SK-N-SH treated with all-trans-retinoic acid at 6 μM for 48 hours (cell line): ENCODE measurements at regions not wholly inside any gene's neighbourhood (a gene's known extent, or its start where the extent isn't known, plus 50 kb on each side); places are given as distances from the start of the nearest gene placed in this dataset.

Source experiments
- ATAC-seq: fragments of 200-7000 bp; cut with Tn5 transposase; 3 replicates; pipeline ENCODE4 v1.9.1; 2020; ENCODE audit warnings: mild to moderate bottlenecking, moderate library complexity
- ARNTL ChIP-seq: fragments of 450-650 bp; formaldehyde crosslinking; IDR thresholded peaks from 2 replicates; pipeline ENCODE4 v1.5.0; 2020; ENCODE audit warnings: low read depth, mild to moderate bottlenecking, moderate library complexity, borderline replicate concordance
- BACH2 ChIP-seq: fragments of 250-450 bp; sonication (Bioruptor Pico); IDR thresholded peaks from 2 replicates; pipeline ENCODE4 v1.9.0; 2021; ENCODE audit warnings: mild to moderate bottlenecking, borderline replicate concordance
- CREB5 ChIP-seq: fragments of 250-450 bp; sonication (Bioruptor Pico); IDR thresholded peaks from 2 replicates; pipeline ENCODE4 v1.5.1; 2020; ENCODE audit warnings: low read depth, mild to moderate bottlenecking, moderate library complexity
- CSRNP3 ChIP-seq: fragments of 250-450 bp; sonication (Bioruptor Pico); IDR thresholded peaks from 2 replicates; pipeline ENCODE4 v1.5.1; 2021; ENCODE audit warnings: mild to moderate bottlenecking, moderate library complexity
- ESRRG ChIP-seq: fragments of 250-450 bp; sonication (Bioruptor Pico); IDR thresholded peaks from 2 replicates; pipeline ENCODE4 v1.6.1; 2021; ENCODE audit warnings: mild to moderate bottlenecking
- GLIS3 ChIP-seq: fragments of 250-450 bp; sonication (Bioruptor Pico); IDR thresholded peaks from 2 replicates; pipeline ENCODE4 v1.5.0; 2020; ENCODE audit warnings: mild to moderate bottlenecking, moderate library complexity
- ISL1 ChIP-seq: fragments of 250-450 bp; sonication (Bioruptor Pico); IDR thresholded peaks from 2 replicates; pipeline ENCODE4 v2.1.2; 2022; ENCODE audit warnings: mild to moderate bottlenecking, moderate library complexity
- OSR1 ChIP-seq: fragments of 250-450 bp; sonication (Bioruptor Pico); IDR thresholded peaks from 2 replicates; pipeline ENCODE4 v1.8.0; 2022; ENCODE audit warnings: moderate library complexity, mild to moderate bottlenecking, inconsistent platforms
- POU6F1 ChIP-seq: fragments of 250-450 bp; sonication (Bioruptor Pico); IDR thresholded peaks from 2 replicates; pipeline ENCODE4 v1.8.0; 2021; ENCODE audit warnings: low read depth, mild to moderate bottlenecking, moderate library complexity, borderline replicate concordance
- PPARA ChIP-seq: fragments of 250-450 bp; sonication (Bioruptor Pico); IDR thresholded peaks from 2 replicates; pipeline ENCODE4 v1.5.0; 2020; ENCODE audit warnings: mild to moderate bottlenecking, borderline replicate concordance
- RARB ChIP-seq: fragments of 250-450 bp; sonication (Bioruptor Pico); IDR thresholded peaks from 2 replicates; pipeline ENCODE4 v1.8.0; 2021; ENCODE audit warnings: mild to moderate bottlenecking, moderate library complexity
- SNAI2 ChIP-seq: fragments of 250-450 bp; sonication (Bioruptor Pico); IDR thresholded peaks from 2 replicates; pipeline ENCODE4 v1.5.0; 2020; ENCODE audit warnings: mild to moderate bottlenecking, moderate library complexity
- TCF4 ChIP-seq: fragments of 250-450 bp; sonication (Bioruptor Pico); IDR thresholded peaks from 2 replicates; pipeline ENCODE4 v1.8.0; 2021; ENCODE audit warnings: mild to moderate bottlenecking, moderate library complexity, borderline replicate concordance
- TOX ChIP-seq: fragments of 250-450 bp; sonication (Bioruptor Pico); IDR thresholded peaks from 2 replicates; pipeline ENCODE4 v1.8.0; 2021; ENCODE audit warnings: mild to moderate bottlenecking, moderate library complexity, borderline replicate concordance
- TSHZ2 ChIP-seq: fragments of 250-450 bp; sonication (Bioruptor Pico); IDR thresholded peaks from 2 replicates; pipeline ENCODE4 v1.5.0; 2020; ENCODE audit warnings: mild to moderate bottlenecking, moderate library complexity
- ZFP3 ChIP-seq: fragments of 250-450 bp; sonication (Bioruptor Pico); IDR thresholded peaks from 2 replicates; pipeline ENCODE4 v1.5.0; 2020; ENCODE audit warnings: mild to moderate bottlenecking, moderate library complexity
- ZFP30 ChIP-seq: fragments of 450-650 bp; formaldehyde crosslinking; IDR thresholded peaks from 2 replicates; pipeline ENCODE4 v1.5.0; 2022; ENCODE audit warnings: mild to moderate bottlenecking, moderate library complexity
- ZNF565 ChIP-seq: fragments of 450-650 bp; formaldehyde crosslinking; conservative IDR thresholded peaks from 2 replicates; pipeline ENCODE4 v1.5.0; 2020; ENCODE audit warnings: low read depth, mild to moderate bottlenecking, moderate library complexity
- ZNF70 ChIP-seq: fragments of 450-650 bp; formaldehyde crosslinking; IDR thresholded peaks from 2 replicates; pipeline ENCODE4 v1.5.0; 2020; ENCODE audit warnings: mild to moderate bottlenecking, moderate library complexity
- ZNF8 ChIP-seq: fragments of 450-650 bp; formaldehyde crosslinking; IDR thresholded peaks from 2 replicates; pipeline ENCODE4 v1.5.0; 2020; ENCODE audit warnings: mild to moderate bottlenecking, moderate library complexity

GRCh38 chr1:71228241-71228640 lies 147.4 kb upstream of the ZRANB2 start:
- TF ChIP-seq ESRRG (CRISPR knock-in tag) = no peak
- no peak for TF ChIP-seq ZFP30
- no peak for TF ChIP-seq PPARA
- no peak for ATAC-seq

- ATAC-seq = no peak
- TF ChIP-seq TOX (no peak), ZNF70 (CRISPR knock-in tag) (no peak), CSRNP3 (CRISPR knock-in tag) (no peak), RARB (no peak), ZNF565 (CRISPR knock-in tag) (no peak), GLIS3 (no peak), ARNTL (CRISPR knock-in tag) (no peak), ZNF8 (CRISPR knock-in tag) (no peak), ESRRG (CRISPR knock-in tag) (no peak), CREB5 (CRISPR knock-in tag) (no peak), OSR1 (CRISPR knock-in tag) (no peak), ISL1 (CRISPR knock-in tag) (no peak), BACH2 (CRISPR knock-in tag) (no peak), POU6F1 (CRISPR knock-in tag) (no peak), TCF4 (CRISPR knock-in tag) (no peak), ZFP3 (CRISPR knock-in tag) (no peak), ZFP30 (no peak)
Measured at GRCh38 chr1:71224741-71225377, 144.0 kb upstream of the ZRANB2 start.

GRCh38 chr1:71223641-71224340 lies 143.0 kb upstream of the ZRANB2 start:
- no peak for TF ChIP-seq ZFP30
- TF ChIP-seq ESRRG (CRISPR knock-in tag) = no peak
- TF ChIP-seq BACH2 (CRISPR knock-in tag) = no peak
- TF ChIP-seq TSHZ2 = no peak
- TF ChIP-seq ISL1 (CRISPR knock-in tag) = no peak
- TF ChIP-seq ZNF8 (CRISPR knock-in tag) = no peak
- TF ChIP-seq TCF4 (CRISPR knock-in tag) = no peak
- no peak for TF ChIP-seq CREB5 (CRISPR knock-in tag)
- TF ChIP-seq GLIS3 = no peak
- no peak for TF ChIP-seq ZNF70 (CRISPR knock-in tag)
- TF ChIP-seq TOX = no peak
- no peak for TF ChIP-seq ZNF565 (CRISPR knock-in tag)
- TF ChIP-seq SNAI2 = no peak
- no peak for TF ChIP-seq RARB
- no peak for TF ChIP-seq ARNTL (CRISPR knock-in tag)
- no peak for ATAC-seq
